Smooth muscle cell (in vitro differentiated cells): ENCODE measurements at regions not wholly inside any gene's neighbourhood (a gene's known extent, or its start where the extent isn't known, plus 50 kb on each side); places are given as distances from the start of the nearest gene placed in this dataset.

Experiments used
- DNase-seq: peaks from one replicate; lab custom pipeline; 2025; ENCODE audit not compliant: unreplicated experiment; lab: John Stamatoyannopoulos, UW
- H2AFZ ChIP-seq: fragments of 200-600 bp; sonication (generic); 2 replicates; pipeline ENCODE4 v1.6.0; 2016; ENCODE audit warnings: antibody characterized with exemption, low read depth, mild to moderate bottlenecking
- H3F3A ChIP-seq: fragments of 200-600 bp; sonication (generic); 2 replicates; pipeline ENCODE4 v1.6.0; 2017; ENCODE audit warnings: antibody characterized with exemption, low read depth
- H3K27ac ChIP-seq: fragments of 200-600 bp; sonication (generic); 2 replicates; pipeline ENCODE4 v1.5.1; 2016; ENCODE audit warnings: low read depth, mild to moderate bottlenecking
- H3K27me3 ChIP-seq: fragments of 200-600 bp; sonication (generic); 2 replicates; pipeline ENCODE4 v1.6.1; 2016; ENCODE audit warnings: low read depth, mild to moderate bottlenecking
- H3K36me3 ChIP-seq: fragments of 200-600 bp; sonication (generic); 2 replicates; pipeline ENCODE4 v1.5.1; 2016; ENCODE audit warnings: low read depth
- H3K4me1 ChIP-seq: fragments of 200-600 bp; sonication (generic); 2 replicates; pipeline ENCODE4 v1.5.1; 2016; ENCODE audit warnings: low read depth
- H3K4me2 ChIP-seq: fragments of 200-600 bp; sonication (generic); 2 replicates; pipeline ENCODE4 v1.6.0; 2016; ENCODE audit warnings: mild to moderate bottlenecking
- H3K4me3 ChIP-seq: fragments of 200-600 bp; sonication (generic); 2 replicates; pipeline ENCODE4 v1.5.1; 2016; ENCODE audit warnings: mild to moderate bottlenecking
- H3K79me2 ChIP-seq: fragments of 200-600 bp; sonication (generic); 2 replicates; pipeline ENCODE4 v1.6.0; 2016; ENCODE audit warnings: low read depth, mild to moderate bottlenecking
- H3K9ac ChIP-seq: fragments of 200-600 bp; sonication (generic); 2 replicates; pipeline ENCODE4 v1.6.0; 2016; ENCODE audit warnings: low read depth
- H3K9me3 ChIP-seq: fragments of 200-600 bp; sonication (generic); replicated peaks from 2 replicates; pipeline ENCODE4 v1.5.1; 2016; ENCODE audit warnings: low read depth
- H4K20me1 ChIP-seq: fragments of 200-600 bp; sonication (generic); 2 replicates; pipeline ENCODE4 v1.6.0; 2016; ENCODE audit warnings: low read depth
- CTCF ChIP-seq: fragments of 200-600 bp; sonication (generic); IDR thresholded peaks from 2 replicates; pipeline ENCODE4 v1.5.1; 2017; ENCODE audit warnings: borderline replicate concordance, mild to moderate bottlenecking, antibody characterized with exemption; ENCODE audit not compliant: insufficient read depth, poor library complexity, severe bottlenecking
- WGBS: methylation state at CpG from one replicate; pipeline ENCODE4 v1.1.7; 2016; ENCODE audit warnings: low lambda C conversion rate; 5-methylcytosine and 5-hydroxymethylcytosine counted together

GRCh38 chr9:23287390-23287789 is 538.6 kb downstream of the ELAVL2 start:
- Histone ChIP-seq H3K4me1 (peaks cover 18% of the 10 kb centered on the region), H3K36me3 (no peaks in the 10 kb centered on the region), H3K4me2 (no peak overlapping the region), H3K27ac (no peak overlapping the region), H3K9ac (no peak overlapping the region), H3K27me3 (no peaks in the 10 kb centered on the region), H3K79me2 (no peaks in the 10 kb centered on the region), H3F3A (no peaks in the 10 kb centered on the region), H3K4me3 (no peak overlapping the region), H2AFZ (no peak overlapping the region), H3K9me3 (no peaks in the 10 kb centered on the region), H4K20me1 (no peaks in the 10 kb centered on the region)
- 42% methylated on average over 1 of the region's 1 CpG for WGBS
- no peak for DNase-seq
- no peak for TF ChIP-seq CTCF

GRCh38 chr9:23288545-23288944 is 537.5 kb downstream of the ELAVL2 start:
- Histone ChIP-seq H3K9ac (no peak overlapping the region), H3F3A (no peaks in the 10 kb centered on the region), H3K27ac (no peak overlapping the region), H3K4me1 (peaks cover 18% of the 10 kb centered on the region), H3K36me3 (no peaks in the 10 kb centered on the region), H3K9me3 (no peaks in the 10 kb centered on the region), H3K27me3 (no peaks in the 10 kb centered on the region), H3K4me3 (no peak overlapping the region), H3K4me2 (no peak overlapping the region), H4K20me1 (no peaks in the 10 kb centered on the region), H2AFZ (no peak overlapping the region), H3K79me2 (no peaks in the 10 kb centered on the region)
- 46% methylated on average over 4 of the region's 4 CpGs for WGBS
- no peak for DNase-seq
- TF ChIP-seq CTCF: no peak

GRCh38 chr9:23290973-23291372 is 535.1 kb downstream of the ELAVL2 start:
- H3F3A ChIP-seq: no peaks in the 10 kb centered on the region
- H3K9me3 ChIP-seq: no peaks in the 10 kb centered on the region
- H4K20me1 ChIP-seq: no peaks in the 10 kb centered on the region
- no peak overlapping the region for H3K4me3 ChIP-seq
- DNase-seq: no peak
- H3K79me2 ChIP-seq: no peaks in the 10 kb centered on the region
- H3K9ac ChIP-seq: no peak overlapping the region
- WGBS: 65% methylated on average over 4 of the region's 4 CpGs
- peaks cover 18% of the 10 kb centered on the region for H3K4me1 ChIP-seq
- TF ChIP-seq CTCF: no peak
- no peaks in the 10 kb centered on the region for H3K27me3 ChIP-seq
- H3K36me3 ChIP-seq: no peaks in the 10 kb centered on the region
- no peak overlapping the region for H3K27ac ChIP-seq
- no peak overlapping the region for H3K4me2 ChIP-seq
- no peak overlapping the region for H2AFZ ChIP-seq

GRCh38 chr9:23302281-23302680 is 523.8 kb downstream of the ELAVL2 start:
- 50% methylated on average over 4 of the region's 4 CpGs for WGBS
- Histone ChIP-seq H3K36me3 (no peaks in the 10 kb centered on the region), H3K27me3 (no peaks in the 10 kb centered on the region), H3K9me3 (no peaks in the 10 kb centered on the region), H3K9ac (no peak overlapping the region), H3K4me3 (no peak overlapping the region), H3F3A (no peaks in the 10 kb centered on the region), H3K79me2 (no peaks in the 10 kb centered on the region), H3K4me1 (no peaks in the 10 kb centered on the region), H2AFZ (peak overlapping the region; percentile 21), H3K27ac (peak overlapping the region; percentile 19), H3K4me2 (peak overlapping the region; percentile 8), H4K20me1 (no peaks in the 10 kb centered on the region)
- TF ChIP-seq CTCF: no peak
- DNase-seq: no peak
